ENCODE measurements at regions not wholly inside any gene's neighbourhood (a gene's known extent, or its start where the extent isn't known, plus 50 kb on each side); places are given as distances from the start of the nearest gene placed in this dataset.

DNA sequence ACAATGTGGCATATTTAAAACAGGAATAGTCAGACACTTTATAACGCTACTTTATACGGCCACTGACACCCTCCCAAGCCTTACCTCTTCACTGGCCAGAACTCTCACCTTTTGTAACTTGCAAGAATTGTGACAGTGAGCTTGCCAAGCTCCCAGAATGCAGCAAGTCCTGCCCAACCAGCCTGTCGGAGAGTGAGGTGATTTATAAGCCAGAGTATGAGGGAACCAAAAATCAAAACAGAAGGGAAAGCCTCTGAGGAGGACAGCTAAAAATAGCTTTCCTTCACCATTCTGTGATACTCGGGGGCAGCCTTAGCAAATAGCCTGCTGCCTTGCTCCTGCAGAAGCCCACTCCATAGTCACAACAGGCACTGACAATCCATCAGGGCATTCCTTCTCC, 229.7 kb downstream of the FAM76B start:
- no peaks in the 10 kb centered on the region for H3K27me3 ChIP-seq (ENCODE audit: low read depth)
- no peaks in the 10 kb centered on the region for H3K9me3 ChIP-seq
- in situ Hi-C loops (cut with MboI; ENCODE audit: low sequenced_read_pairs), result no loop called here
- no peaks in the 10 kb centered on the region; the same call in 1 of the 2 replicates for H3K4me1 ChIP-seq
- H3K4me3 ChIP-seq, result no peak overlapping the region
- DNase-seq (ENCODE audit: low spot score in 2 of 2), result no peak
- no peaks in the 10 kb centered on the region for H3K36me3 ChIP-seq (replicated peaks)

DNA sequence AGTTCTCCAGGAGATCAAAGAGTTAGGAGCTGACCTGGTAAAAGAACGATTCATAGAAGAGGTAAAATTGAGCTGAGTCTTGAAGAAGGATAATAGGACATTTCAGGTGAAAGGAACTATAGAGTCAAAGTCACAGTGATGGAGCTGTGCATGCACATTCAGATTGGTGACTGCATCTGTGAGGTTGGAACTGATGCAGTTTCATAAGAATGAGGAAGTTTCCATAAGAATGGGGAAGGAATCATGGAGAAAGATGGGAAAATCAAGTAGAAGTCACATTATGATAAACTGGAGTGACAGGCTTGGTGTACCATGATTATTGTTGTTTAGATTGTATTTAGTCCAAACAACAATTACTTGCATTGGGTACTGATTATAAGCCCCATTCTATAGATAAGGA, 232.2 kb downstream of the FAM76B start:
- in situ Hi-C loops (cut with MboI; ENCODE audit: low sequenced_read_pairs), result no loop called here
- no peaks in the 10 kb centered on the region for H3K27me3 ChIP-seq (ENCODE audit: low read depth)
- peaks cover 6% of the 10 kb centered on the region; the same call in 1 of the 2 replicates for H3K4me1 ChIP-seq
- H3K4me3 ChIP-seq, result no peak overlapping the region
- no peaks in the 10 kb centered on the region for H3K36me3 ChIP-seq (replicated peaks)
- H3K9me3 ChIP-seq, result no peaks in the 10 kb centered on the region
- DNase-seq (ENCODE audit: low spot score in 2 of 2), result no peak

DNA sequence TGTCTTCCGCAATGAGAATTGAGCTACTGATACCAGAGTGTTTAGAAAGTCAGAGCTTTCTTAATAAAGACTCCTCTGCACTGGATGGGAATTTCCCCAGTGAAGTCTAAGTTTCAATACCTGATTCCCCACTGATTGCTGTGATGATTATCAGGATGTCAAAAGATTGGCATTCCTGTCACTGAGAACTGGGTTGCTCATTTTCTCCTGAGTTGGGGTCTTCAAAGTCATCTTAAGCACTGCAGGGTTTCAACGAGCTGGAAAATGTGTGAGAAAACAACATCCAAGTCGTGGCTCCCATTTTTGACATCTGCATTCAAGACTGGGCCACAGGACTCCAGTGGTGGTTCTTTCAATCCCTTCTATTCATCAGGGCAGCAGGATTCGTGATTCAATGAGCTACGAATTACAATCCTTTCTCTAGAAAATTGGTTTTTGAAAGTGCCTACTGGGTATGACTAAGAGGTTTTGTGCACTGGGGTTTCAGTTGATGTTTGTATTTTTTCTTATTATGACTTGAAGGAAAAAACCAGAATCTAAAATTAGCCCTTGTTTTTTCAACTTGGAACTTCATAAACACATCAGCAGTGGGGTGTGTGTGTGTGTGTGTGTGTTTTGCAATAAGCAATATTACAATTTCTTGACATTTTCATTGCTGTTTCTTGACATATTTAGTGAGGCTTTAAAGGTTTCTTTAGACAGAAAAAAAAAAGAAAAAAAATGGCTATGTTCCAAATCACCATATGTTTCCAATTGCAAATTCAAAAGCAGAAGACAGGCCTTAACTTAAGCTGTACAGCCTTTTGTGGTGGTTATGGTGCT, 233.0 kb downstream of the FAM76B start:
- Histone ChIP-seq H3K4me1 (peaks cover 6% of the 10 kb centered on the region; the same call in 1 of the 2 replicates), H3K9me3 (no peaks in the 10 kb centered on the region), H3K4me3 (no peak overlapping the region), H3K36me3 (replicated peaks) (no peaks in the 10 kb centered on the region), H3K27me3 (ENCODE audit: low read depth) (no peaks in the 10 kb centered on the region)
- in situ Hi-C loops (cut with MboI; ENCODE audit: low sequenced_read_pairs), result no loop called here
- DNase-seq (ENCODE audit: low spot score in 2 of 2), result no peak

DNA sequence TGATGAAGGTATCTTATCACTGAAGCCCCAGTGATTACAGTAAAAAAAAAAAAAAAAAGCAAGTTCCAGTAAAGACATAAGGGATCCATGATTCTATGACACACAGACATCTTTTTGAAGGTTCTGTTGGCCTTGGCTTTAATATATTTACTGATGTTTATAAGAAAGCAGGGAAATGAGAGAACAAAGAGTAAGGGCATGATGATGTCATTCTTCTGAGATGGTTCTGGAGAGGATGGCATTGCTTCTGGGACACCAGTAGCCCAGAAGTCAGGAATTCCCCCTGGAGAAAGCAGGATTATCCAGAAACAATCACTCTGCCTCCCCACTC, 233.6 kb downstream of the FAM76B start:
- Histone ChIP-seq H3K4me1 (peaks cover 6% of the 10 kb centered on the region; the same call in 1 of the 2 replicates), H3K4me3 (no peak overlapping the region), H3K36me3 (replicated peaks) (no peaks in the 10 kb centered on the region), H3K9me3 (no peaks in the 10 kb centered on the region), H3K27me3 (ENCODE audit: low read depth) (no peaks in the 10 kb centered on the region)
- DNase-seq (ENCODE audit: low spot score in 2 of 2), result no peak
- in situ Hi-C loops (cut with MboI; ENCODE audit: low sequenced_read_pairs), result no loop called here

DNA sequence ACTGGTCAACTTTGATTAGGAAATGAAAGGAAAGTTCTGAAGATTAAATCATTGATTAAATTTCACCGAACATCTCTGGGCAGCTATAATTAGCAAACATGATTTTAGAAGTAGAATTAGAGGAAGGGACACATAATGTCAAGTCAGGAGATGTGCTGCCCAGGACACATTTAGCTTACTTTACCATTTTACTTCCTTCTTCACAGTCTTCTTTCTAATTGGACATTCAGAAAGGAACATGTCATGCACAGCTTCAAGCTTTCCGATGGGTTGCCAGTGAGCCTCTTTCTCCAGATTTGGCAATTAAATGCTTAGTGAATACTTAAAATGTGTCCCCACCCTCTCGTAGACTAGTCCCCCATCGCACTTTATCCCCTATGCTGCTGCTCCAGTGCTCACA, 234.7 kb downstream of the FAM76B start:
- in situ Hi-C loops (cut with MboI; ENCODE audit: low sequenced_read_pairs), result no loop called here
- H3K36me3 ChIP-seq (replicated peaks), result no peaks in the 10 kb centered on the region
- no peak for DNase-seq (ENCODE audit: low spot score in 2 of 2)
- H3K4me1 ChIP-seq, result peaks cover 6% of the 10 kb centered on the region; the same call in 1 of the 2 replicates
- no peaks in the 10 kb centered on the region for H3K9me3 ChIP-seq
- H3K4me3 ChIP-seq, result no peak overlapping the region
- no peaks in the 10 kb centered on the region for H3K27me3 ChIP-seq (ENCODE audit: low read depth)

DNA sequence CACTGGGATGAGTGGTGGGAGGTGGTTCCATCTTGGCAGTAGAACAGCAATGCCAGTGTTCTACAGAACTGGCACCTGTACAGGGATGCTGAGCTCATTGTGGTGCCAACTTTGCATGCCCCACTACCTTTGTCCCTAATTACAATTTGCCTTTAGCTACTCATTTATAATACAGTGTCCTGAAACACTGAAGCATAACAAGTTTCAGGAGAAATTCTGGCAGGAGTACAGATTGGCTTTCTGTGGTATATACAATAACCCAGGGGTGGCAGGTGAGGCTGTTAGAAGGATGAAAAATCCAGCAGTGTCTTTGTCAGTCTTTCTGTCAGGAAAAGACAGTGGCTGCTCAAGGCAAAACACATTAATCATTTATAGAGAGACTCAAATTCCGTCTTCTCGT, 240.3 kb downstream of the FAM76B start:
- in situ Hi-C loops (cut with MboI; ENCODE audit: low sequenced_read_pairs), result no loop called here
- DNase-seq (ENCODE audit: low spot score in 2 of 2), result no peak
- Histone ChIP-seq H3K27me3 (ENCODE audit: low read depth) (0 out of 2 replicates have a peak, but pooled peaks cover 3% of the 10 kb centered on the region), H3K9me3 (no peaks in the 10 kb centered on the region), H3K4me1 (peaks cover 3% of the 10 kb centered on the region; the same call in 1 of the 2 replicates), H3K4me3 (no peak overlapping the region), H3K36me3 (replicated peaks) (no peaks in the 10 kb centered on the region)

DNA sequence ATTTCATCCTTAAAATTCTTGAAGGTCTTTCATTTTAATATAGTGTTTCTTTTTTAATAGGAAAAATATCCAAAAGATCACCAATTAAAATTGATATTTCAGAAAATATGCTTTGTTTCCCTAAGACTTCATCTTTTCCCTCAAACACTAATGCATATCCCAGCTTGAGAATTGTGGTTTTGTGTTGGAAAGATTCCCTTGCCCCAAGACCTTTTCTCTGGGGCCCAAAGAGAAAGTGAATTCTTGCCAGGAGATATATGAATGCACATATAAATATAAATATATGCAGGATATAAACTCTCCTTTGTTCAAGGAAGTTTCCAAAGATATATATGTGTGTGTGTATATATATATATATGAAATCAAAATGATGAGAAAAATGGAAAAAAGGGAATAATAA, 241.2 kb downstream of the FAM76B start:
- Histone ChIP-seq H3K4me3 (no peak overlapping the region), H3K9me3 (no peaks in the 10 kb centered on the region), H3K4me1 (no peaks in the 10 kb centered on the region), H3K36me3 (replicated peaks) (no peaks in the 10 kb centered on the region), H3K27me3 (ENCODE audit: low read depth) (0 out of 2 replicates have a peak, but pooled peaks cover 3% of the 10 kb centered on the region)
- no peak for DNase-seq (ENCODE audit: low spot score in 2 of 2)
- in situ Hi-C loops (cut with MboI; ENCODE audit: low sequenced_read_pairs), result no loop called here

DNA sequence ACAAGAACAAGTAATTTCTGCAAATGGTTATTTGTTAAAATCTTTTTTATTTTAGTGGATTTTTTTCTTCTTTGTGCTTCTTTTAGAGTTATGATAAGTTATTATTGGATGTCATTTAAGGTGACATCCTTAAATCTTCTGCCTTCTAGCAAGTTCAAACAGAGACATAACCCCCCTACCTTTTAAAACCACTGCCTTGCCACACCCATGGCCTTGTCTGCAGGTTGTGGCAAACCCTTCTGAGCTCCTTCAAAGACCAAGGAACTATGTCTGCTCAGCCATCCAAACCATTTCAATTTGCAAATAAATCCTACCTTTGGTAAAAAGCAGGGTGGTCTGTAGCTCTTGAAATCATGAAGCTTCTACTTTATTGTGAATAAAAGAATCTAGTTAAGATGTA, 241.6 kb downstream of the FAM76B start:
- DNase-seq (ENCODE audit: low spot score in 2 of 2), result no peak
- Histone ChIP-seq H3K9me3 (no peaks in the 10 kb centered on the region), H3K36me3 (replicated peaks) (no peaks in the 10 kb centered on the region), H3K4me1 (no peaks in the 10 kb centered on the region), H3K27me3 (ENCODE audit: low read depth) (0 out of 2 replicates have a peak, but pooled peaks cover 3% of the 10 kb centered on the region), H3K4me3 (no peak overlapping the region)
- in situ Hi-C loops (cut with MboI; ENCODE audit: low sequenced_read_pairs), result no loop called here

DNA sequence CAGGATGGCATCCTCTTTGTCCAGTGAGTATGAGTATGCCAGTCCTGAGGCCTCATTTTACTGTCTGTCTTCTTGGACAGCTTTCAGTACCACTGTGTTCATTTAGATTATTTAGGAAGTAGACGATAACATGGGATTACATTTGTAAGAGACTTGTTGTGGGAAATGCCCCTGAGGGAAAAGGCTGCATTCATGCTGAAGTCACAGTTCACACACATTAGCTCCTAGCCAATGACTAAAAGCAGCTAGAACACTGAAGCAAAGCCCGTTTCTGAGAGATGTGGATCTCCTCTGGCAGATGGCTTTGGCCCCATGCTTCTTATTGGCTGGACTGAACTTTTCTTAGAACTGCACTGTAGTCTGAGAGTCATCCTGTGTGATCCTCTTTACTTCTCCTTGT, 242.4 kb downstream of the FAM76B start:
- Histone ChIP-seq H3K4me1 (no peaks in the 10 kb centered on the region), H3K36me3 (replicated peaks) (no peaks in the 10 kb centered on the region), H3K9me3 (no peaks in the 10 kb centered on the region), H3K27me3 (ENCODE audit: low read depth) (0 out of 2 replicates have a peak, but pooled peaks cover 3% of the 10 kb centered on the region), H3K4me3 (no peak overlapping the region)
- in situ Hi-C loops (cut with MboI; ENCODE audit: low sequenced_read_pairs), result no loop called here
- DNase-seq (ENCODE audit: low spot score in 2 of 2), result no peak

DNA sequence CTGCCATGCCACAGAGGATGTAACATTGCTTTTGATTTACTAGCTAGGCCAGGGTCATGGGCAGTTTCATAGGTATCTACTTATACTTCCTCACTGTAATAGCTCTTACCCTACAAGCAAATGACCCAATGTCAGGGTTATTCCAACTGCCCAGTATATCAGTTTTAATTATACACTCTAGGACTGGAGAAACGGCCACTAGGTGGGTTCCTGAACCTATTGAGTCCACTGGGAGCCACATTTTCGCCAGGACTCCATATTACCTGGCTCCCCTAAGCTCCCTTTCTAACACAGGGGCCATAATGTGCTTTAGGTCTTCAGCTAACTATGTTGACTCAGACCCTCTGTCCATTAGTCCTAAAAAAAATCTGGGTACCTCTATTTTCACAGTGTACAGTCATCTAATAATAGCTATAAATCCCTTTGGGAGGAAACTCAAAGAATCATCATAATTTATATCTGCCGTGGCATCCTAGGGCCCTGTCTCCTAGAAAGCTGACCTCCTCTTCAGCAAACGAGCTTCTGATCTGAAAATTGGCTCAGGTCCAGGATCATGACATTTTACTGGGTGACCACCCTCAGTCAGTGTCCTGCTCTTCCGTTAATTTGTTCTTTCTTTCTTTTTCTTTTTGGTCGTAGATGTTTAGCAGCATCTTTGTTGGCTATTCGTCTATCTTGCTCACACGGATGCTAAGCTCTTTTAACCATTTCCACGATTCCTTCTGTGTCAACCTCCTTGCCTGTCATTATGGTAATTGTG, 244.3 kb downstream of the FAM76B start:
- DNase-seq (ENCODE audit: low spot score in 2 of 2), result peak in 1 of 2 experiments; percentile 24
- no peaks in the 10 kb centered on the region for H3K36me3 ChIP-seq (replicated peaks)
- H3K9me3 ChIP-seq, result no peaks in the 10 kb centered on the region
- no peaks in the 10 kb centered on the region for H3K4me1 ChIP-seq
- no peak overlapping the region for H3K4me3 ChIP-seq
- in situ Hi-C loops (cut with MboI; ENCODE audit: low sequenced_read_pairs), result no loop called here
- H3K27me3 ChIP-seq (ENCODE audit: low read depth), result 0 out of 2 replicates have a peak, but pooled peaks cover 3% of the 10 kb centered on the region

DNA sequence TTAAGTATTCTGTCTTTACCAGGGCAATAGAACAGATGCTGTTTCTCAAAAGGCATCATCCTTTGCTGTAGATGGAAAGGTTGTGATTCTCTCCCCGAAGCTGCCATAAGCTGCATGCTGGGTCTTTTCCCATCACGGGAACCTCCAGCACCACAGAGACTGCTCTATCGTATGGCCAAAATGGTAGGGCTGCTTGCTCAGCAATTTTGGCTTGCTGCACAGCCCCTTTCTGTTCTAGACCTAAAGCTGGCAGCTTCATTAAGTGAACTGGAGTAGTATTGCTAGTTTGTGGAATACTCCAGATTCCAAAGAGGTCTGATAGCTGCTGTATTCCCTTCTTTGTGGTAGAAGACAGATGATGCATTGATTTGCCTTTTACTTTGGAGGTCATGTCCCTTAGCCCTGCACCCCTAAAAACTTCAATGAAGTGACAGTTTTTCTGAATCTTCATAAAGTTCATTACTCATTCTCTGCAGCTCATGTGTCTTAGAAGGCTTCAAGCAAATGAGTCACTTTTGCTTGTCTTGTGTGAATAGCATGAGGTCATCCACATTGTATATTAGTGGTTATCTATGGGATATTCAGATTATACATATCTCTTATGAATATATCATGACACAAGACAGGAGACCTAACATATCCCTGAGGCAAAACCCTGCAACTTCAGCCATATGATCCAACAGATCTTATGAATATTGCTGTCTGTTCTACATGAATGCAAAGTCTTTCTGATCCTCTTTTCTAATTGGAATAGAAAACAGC, 245.3 kb downstream of the FAM76B start:
- Histone ChIP-seq H3K4me1 (no peaks in the 10 kb centered on the region), H3K9me3 (no peaks in the 10 kb centered on the region), H3K4me3 (no peak overlapping the region), H3K27me3 (ENCODE audit: low read depth) (0 out of 2 replicates have a peak, but pooled peaks cover 3% of the 10 kb centered on the region), H3K36me3 (replicated peaks) (no peaks in the 10 kb centered on the region)
- no peak for DNase-seq (ENCODE audit: low spot score in 2 of 2)
- in situ Hi-C loops (cut with MboI; ENCODE audit: low sequenced_read_pairs), result no loop called here

DNA sequence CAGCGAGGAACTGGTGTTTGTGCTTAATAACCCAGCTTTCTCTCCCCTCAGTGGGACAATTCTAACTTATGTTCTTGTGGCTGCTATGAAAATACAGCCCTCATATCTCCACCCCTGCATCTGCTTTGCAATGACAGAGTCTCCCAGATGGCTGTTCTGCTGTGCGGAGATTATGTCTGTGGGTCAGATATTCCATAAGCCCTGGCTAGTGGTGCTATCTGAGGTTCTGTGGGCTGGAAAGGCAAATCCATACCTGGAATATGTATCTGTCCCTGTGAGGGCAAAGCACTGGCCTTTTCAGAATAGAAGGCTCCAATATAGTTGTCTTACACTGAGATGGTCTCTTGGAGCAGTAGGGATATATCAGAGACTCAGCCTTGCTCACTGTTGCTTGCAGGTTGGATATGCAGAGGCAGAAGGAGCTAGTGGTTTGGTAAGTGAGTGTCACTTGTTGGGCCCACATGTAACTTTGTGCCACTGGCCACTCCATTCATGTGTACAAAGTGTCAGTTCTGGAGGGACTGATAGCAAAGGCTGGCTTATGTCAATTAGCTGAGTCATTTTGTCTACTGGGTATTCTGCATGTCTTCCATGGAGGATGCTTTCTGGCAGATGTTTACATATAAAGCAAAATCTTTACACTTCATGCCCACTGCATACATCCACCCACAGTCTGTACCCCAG, 246.6 kb downstream of the FAM76B start:
- Histone ChIP-seq H3K4me3 (no peak overlapping the region), H3K9me3 (no peaks in the 10 kb centered on the region), H3K36me3 (replicated peaks) (no peaks in the 10 kb centered on the region), H3K27me3 (ENCODE audit: low read depth) (0 out of 2 replicates have a peak, but pooled peaks cover 3% of the 10 kb centered on the region), H3K4me1 (no peaks in the 10 kb centered on the region)
- no peak for DNase-seq (ENCODE audit: low spot score in 2 of 2)
- in situ Hi-C loops (cut with MboI; ENCODE audit: low sequenced_read_pairs), result no loop called here

DNA sequence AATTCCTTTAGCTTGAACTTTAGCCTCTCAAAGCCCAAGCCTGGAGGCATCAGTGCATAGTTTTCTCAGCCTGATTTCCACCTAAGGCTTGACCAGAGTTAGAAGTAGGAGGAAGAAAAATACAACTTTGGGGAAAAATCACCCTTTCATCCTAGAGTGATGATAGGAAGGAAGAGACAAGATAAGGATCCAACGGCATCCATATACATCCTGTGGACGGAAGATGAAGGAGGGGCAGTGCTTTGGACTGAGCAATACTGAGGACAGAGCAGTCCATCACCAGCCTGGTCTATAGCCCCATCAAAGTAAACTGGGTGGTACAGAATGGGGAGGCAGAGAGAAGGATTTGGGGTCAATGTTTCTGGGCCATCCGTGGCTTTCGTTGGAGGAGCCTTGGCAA, 247.9 kb downstream of the FAM76B start:
- H3K9me3 ChIP-seq, result no peaks in the 10 kb centered on the region
- in situ Hi-C loops (cut with MboI; ENCODE audit: low sequenced_read_pairs), result no loop called here
- no peaks in the 10 kb centered on the region for H3K4me1 ChIP-seq
- no peaks in the 10 kb centered on the region for H3K36me3 ChIP-seq (replicated peaks)
- no peak overlapping the region for H3K4me3 ChIP-seq
- 0 out of 2 replicates have a peak, but pooled peaks cover 3% of the 10 kb centered on the region for H3K27me3 ChIP-seq (ENCODE audit: low read depth)
- no peak for DNase-seq (ENCODE audit: low spot score in 2 of 2)

Measured in HAP-1 (cell line).